Limb (tissue), 2 donors: ENCODE measurements at regions not wholly inside any gene's neighbourhood (a gene's known extent, or its start where the extent isn't known, plus 50 kb on each side); places are given as distances from the start of the nearest gene placed in this dataset.

Experiments
- DNase-seq, 2 donors: peaks; one replicate each; pipeline ENCODE4 v3.0.0-alpha.2; 2016; ENCODE audit errors: extremely low spot score in 2 of 2

DNA sequence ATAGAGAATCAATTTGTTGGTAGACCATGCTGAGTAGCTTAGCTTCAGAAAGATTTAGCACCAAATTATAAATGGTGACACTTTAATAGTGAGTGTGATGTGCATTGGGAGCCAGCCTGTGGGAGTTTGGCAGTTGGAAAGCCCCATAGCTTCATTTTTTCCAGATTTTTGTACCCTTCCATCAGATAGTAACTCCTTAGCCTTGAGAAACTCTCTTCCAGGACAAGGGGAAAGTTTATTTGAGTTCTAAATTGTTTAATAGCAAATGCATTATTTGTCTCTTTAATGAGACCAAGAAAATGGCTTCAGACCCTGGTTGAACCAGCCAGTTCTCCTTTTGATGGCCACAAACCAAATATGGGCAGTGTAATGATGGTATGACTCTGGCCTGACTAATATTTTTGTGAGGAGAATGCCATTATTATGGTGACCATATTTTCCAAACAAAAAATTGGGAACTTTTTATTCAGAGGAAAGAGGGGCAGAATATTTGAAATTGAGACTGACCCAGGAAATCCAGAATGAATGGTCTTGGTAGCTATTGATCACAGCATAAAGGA lies 49.8 kb downstream of the PLCE1 start:
- DNase-seq, result no peak

DNA sequence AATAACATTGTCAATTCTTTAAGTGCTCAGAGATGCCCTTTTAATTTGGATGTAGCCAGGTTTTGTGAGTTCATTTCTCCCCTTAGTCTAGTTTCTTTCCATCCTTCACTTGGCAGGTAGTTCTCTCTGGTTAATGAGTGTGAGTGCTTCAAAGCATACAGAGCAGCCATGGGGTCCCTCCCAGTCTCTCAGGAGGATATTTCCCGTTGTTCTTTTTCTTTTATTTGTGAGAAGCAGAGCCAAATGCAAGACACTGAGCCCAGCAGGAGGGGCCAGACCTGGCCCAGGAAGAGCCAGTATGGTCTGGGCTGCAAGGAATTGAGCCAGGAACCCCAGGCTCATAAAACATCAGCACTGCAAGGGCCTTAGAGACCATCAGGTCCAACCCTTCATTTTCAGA lies 52.4 kb downstream of the PLCE1 start:
- DNase-seq, result no peak

DNA sequence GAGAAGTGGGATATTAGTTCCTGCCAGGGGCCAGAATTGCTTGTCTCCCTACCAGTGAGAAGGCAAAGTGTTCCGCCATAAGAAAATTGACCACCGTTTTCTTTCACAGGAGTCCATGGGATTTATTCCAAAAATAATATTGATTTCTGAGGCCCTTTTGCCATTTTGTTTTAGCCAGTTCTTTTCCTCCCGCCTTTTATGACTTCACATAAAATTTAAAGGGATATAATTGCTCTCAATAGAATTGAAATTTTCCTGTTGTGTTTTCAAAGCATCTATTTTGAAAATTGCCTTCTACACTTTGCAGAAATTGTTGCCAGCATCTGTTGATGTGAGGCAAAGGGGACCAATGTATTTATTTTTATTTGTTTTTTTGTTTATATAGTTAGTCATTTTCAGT lies 53.6 kb downstream of the PLCE1 start:
- DNase-seq, result no peak

DNA sequence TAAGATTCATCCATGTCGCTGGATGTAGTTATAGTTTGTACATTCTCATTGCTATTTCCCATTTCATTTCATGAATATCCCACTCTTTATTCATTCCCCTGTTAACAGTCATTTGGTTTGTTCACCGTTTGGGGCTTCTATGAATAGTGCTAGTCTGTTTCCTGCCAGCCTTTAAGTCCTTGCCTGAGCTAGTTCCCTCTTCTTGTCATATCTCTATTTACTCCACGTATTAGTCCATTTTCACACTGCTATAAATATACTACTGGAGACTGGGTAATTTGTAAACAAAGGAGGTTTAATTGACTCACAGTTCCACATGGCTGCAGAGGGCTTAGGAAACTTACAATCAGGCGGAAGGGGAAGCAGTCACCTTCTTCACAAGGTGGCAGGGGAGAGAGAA lies 56.2 kb downstream of the PLCE1 start:
- DNase-seq, result no peak

DNA sequence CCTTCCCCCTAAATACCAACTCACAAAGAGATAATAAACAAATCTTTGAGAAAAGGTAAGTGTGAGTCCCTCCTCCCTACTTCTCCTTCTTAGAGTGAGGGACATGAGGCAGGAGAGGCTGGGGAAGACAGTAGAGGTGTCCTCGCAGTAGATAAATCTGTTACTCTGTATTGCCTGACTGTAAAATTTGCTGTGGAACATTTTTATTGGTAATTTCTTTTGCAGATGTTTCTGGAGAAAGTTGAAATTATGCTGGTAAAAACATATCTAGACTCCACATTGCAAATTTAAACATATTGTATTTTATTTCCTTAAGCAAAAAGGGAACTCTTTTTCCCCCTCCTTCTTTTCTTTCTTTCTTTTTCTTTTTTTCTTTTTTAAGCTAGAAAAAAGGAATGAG lies 58.5 kb downstream of the PLCE1 start:
- peak in 1 of 2 donors; percentile 25 for DNase-seq

DNA sequence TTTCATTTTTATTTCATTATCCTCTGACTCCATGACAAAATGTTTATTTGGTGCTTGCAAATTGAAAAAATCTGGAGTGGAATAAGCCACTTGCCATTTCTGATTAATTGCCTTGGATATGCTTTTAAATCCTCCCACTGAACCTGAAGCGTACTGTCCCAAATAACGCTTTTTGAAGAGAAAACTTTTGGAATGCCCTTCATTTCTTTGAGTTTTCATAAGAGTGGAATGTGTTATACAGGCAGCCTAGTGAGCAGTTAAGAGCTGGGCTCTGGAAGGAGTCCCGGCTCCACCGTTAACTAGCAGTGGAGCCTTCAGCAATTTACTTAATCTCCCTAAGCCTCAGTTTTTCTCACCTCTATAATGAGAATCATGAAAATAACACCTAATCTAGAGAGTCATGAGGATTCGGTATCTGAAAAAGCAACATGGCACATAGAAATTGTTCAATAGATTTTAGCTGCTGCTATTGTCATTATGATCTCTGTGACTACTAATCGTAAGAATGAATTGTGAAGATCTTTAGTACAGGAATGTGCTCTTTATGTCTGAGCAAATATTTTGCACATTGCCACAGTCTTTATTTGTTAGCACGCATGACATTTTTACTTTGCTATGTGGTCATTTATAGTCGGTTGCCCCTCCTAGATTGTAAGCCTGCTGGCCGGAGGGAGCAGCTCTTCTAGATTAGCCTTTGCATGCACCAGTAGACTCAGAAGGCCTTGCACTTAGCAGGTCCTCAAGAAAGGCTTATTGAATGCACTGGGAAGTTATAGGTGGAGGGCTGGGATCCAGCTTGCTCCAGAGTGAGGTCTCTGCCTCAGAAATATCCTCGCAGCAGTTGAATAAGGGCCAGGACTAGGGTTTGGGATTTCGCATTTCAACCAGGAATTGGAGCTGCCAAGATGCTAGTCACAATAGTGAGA lies 59.4 kb downstream of the PLCE1 start:
- peak in 1 of 2 donors; percentile 44 for DNase-seq

DNA sequence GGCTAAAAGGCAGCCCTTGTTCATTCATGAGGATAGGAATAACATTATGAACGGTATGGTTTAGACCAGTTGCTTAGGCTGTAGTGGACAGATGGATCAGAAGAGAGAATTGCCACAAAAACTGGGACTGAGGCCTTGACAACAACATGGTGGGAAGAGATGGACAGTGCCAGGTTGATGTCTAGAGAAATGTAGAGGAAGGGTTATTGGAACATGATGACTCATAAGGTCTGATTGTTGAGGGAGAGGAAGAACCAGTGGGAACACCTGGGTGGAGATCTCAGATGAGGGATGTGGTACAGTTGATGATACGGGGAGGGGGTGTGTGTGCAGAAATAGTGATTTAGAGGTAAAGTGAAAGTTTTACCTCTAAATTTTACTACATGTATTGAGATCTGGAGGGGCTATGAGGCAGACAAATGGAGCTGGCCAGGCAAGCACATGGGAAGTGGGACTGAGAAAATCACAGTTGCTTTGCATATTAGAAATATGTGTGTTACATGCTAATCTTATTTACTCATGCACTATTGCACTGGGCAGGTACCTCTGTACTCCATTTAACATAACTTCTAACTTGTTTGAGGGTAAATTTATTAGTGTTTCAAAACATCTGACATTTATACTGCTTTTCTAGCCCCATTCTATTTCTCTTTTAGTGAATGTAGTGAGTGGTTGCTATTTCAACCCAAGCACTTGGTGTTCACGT lies 65.6 kb downstream of the PLCE1 start:
- no peak for DNase-seq

DNA sequence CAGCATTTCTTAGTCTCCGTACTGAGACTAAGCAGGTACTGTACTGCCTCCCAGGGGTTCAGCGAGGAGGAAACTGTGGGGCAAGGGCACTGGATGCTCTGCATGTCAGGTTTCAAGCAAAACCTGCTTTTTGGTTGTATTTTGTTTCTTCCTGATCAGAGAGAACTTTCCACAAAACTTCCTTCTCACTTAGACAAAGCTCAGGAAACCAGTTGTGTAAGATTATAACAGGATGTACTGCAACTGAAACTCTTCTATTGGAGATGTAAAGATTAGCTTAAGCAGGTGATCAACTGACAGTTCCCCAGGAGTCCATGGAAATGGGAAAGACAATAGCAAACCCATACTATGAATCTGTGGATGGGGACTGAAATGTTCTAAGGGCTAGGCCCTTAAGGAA lies 67.3 kb downstream of the PLCE1 start:
- DNase-seq, result no peak

DNA sequence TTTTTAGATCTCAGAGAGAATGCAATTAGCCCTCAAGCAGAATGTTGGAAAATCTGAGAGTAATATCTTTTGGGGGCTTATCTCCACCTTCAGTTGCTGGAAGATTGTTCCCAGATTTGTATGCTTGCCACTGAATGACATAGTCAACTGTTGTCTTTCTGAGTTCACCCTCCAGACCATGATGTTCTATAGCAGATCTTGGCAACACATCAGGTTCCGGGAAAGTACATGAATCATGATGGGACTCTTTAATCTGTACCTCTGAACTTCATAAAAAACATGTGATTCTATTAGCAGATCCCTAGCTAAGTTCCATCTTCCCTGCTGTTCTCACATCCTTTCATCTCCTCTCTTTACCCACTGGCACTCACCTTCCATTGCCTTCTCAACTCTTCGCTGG lies 68.9 kb downstream of the PLCE1 start:
- DNase-seq, result no peak

DNA sequence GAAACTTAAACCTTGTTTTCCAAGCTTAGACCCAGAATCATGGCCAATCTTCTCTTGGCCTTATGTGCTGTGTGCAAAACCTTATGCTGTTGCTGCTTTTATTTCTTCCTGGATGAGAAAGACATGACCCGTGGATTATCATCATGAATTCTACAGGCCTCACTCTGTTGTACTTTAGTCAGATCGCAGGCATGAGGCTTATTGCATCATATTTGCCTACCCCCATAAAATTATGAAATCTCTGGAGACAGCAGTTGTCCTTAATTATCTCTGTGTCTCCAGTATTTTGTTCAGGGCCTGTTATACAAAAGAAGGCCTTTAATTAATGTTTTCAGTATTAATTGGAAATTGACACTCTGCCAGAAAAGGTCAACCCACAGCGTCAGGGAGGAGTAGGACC lies 71.6 kb downstream of the PLCE1 start:
- DNase-seq, result no peak

DNA sequence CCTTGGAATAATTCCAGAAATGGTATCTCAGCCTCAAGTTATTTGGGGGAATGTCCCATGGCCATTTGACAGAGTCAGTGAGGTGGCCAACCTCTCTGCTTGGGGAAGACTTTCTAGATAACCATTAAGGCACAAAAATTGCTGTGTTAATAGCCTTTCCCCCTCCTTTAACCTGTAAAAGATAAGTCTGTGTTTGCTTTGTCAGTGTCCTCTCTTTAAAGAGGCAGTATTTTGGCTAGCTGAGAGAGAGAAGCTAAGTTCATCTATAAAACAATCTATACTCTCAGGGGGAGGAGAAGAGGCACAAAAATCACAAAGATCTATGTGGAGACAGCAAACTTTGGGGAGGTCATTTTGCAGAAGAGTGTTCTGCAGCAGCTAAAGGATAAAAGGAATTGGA lies 72.1 kb downstream of the PLCE1 start:
- DNase-seq, result no peak

DNA sequence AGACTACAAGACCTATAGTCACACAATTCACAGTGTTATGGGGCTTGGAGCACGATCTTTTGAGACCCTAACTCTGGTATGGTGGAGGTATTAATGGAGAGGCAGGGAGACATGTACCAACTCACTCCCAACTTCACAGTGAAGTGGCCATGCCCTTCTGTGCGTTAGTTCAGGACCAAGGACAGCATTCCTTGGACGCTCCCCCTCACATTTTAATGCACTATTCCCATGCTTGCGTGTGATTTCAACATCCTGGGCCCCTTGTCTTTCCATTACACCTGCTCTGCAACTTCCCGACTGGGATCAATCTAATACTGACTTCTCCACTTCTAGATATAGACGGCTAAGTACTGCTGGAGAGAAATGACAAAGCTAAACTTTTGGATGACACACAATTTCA lies 72.7 kb downstream of the PLCE1 start:
- DNase-seq, result peak; percentile 47 to 57

DNA sequence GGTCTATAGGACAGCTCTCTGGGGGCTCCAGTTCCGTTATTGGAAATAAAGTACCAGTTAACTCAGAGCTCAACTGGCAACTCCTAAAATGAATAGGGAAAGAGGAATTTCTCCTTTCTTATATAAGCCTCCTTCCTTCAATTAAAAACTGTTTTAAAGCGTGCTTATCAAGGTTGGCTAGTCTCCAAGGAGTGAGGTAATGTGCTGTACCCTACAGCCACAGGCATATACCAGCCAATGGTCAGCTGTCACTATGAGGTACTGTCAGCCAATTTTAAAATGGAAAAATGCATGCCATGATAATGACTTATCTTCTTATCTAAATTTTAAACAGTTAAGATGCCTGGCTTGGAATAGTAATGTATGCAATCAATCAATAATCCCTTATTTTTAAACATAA lies 76.2 kb downstream of the PLCE1 start:
- DNase-seq, result no peak

DNA sequence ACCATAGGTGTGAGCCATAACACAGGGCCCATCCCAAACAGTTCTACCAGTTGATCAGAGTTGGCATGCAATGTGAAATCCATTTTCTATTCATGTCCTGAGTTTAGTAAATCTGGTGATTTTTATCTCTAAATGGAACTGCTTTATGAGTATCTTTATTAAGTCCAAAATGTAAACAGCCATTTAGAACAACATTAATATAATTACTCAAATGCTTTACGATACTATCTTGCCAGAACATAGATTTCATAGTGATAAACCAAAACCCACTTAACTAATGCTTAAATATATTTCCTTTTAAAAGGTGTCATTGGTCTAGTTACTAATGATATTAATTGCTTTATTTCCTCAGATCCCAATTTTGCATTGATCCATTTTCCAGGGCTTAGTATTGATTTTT lies 80.7 kb downstream of the PLCE1 start:
- no peak for DNase-seq

DNA sequence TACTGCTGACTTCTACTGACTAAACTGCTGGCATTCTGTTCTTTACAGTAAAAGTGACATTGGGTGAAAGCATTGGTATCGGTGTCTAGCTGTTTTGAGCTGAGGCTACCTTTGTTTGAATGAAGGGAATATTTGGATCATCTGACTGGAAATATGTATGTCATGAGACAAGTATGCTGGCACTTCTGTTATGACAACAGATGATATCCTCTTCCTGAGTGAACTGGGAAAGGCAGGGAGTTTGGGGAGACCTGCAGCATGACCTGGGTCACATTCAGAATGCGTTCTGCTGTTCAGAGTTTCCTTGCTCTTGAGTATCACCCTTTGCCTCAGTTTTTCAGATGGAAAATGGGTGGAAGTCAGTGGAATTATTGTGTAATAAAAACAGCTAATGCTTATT lies 81.8 kb downstream of the PLCE1 start:
- DNase-seq, result no peak

DNA sequence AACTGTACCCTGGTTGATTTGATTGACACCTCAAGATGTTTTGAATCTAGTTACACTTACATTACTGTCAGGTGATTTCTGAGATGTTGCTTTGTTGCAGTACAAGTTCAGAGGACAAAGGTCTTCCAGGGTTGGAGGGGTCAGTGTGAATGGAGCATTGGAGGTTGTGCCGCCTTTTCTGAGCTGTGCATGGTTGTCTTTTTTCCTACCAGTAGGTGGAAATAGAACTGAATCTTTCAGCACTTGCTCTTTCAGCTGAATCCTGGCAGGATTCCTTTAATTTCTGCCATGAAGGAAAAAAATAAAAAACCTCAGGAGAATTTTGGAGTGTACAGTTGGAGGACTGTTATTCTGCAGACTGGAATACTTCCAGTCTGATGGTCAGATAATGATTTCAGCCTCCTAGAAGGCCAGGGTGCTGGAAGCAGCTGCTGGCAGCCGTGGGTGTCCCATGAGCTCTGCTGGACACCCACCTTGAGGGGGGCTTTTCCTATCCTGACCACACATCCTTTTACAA lies 82.7 kb downstream of the PLCE1 start:
- peak; percentile 40 to 88 for DNase-seq

DNA sequence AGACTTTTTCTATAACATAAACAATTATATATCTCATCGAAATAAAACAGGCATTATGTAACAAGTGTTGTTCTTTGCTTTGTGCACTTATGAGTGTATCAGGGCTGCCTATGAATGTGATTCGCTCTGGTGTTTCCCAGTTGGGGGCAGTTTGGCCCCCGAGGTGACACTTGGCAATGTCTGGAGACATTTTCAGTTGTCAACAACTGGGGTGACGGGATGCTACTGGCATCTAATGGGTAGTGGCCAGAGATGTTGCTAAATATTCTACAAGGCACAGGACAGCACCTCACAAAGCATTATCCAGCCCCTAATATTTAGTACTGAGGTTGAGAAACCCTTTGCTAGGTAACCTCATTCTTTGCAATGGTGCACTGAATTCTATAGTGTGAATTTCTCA lies 83.3 kb downstream of the PLCE1 start:
- DNase-seq, result no peak

DNA sequence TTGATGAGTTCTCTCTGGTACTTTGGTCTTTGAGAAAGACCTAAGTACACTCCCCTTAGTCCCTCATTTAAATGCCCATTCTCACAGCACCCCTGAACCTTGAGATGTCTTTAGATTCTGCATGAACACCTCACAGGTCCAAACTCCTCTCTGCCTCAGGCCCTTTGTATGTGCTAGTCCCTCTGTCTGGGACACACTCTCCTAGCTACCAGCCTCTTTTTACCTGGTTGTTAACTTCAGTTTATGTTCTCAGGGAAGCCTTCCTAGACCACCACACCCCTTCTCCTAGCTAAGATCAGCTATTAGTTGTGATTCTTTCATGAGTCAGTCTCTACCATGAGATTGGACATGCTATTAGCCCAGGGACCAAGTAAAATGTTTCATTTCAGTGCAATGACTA lies 86.4 kb downstream of the PLCE1 start:
- DNase-seq, result no peak

DNA sequence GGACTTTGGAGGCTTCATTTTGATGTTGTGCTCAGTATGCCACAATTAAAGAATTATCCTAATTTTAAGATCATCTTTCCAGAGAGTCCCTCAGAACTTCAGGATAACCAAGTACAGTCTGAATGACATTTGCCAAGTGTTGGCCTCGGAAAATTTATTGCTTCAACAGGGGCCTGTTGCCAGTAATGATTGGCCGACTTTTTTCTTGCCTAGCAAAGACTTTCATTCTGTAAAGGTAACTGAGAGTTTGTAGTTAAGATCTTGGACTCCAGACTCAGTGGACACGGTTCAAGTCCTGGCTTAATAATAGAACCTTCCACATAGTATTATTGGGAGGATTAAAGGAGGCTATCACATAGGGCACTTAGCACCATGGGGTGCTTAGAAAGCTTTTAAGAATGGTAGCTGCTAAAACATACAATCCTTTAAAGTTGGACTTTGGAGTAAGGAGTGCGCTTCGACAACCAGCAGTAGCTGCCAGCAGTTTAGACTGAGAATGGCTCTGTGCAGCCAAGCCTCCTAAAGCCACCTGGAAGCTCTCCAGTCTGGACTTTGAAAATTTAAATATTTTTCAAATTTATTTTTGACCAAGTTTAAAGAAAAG lies 90.0 kb downstream of the PLCE1 start:
- DNase-seq, result no peak

DNA sequence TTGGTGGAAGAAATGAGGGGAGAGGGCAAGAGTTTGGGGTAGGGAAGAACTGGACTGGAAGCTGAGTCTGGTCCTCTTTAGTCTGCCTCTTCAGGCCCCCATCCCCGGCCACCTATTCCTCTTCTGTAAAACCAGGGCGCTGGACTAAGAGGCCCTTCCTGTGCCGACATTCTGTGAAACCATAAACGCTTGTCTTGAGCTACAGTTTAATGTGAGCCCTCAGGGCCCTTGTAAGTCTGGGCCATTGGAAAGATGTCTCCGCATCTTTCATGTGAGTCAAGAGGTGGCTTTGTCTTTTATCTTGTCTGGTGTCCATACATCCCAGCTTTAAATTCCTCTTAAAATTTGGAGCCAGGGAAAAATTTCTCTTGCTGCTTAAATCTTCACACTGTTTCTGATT lies 90.6 kb downstream of the PLCE1 start:
- no peak for DNase-seq

DNA sequence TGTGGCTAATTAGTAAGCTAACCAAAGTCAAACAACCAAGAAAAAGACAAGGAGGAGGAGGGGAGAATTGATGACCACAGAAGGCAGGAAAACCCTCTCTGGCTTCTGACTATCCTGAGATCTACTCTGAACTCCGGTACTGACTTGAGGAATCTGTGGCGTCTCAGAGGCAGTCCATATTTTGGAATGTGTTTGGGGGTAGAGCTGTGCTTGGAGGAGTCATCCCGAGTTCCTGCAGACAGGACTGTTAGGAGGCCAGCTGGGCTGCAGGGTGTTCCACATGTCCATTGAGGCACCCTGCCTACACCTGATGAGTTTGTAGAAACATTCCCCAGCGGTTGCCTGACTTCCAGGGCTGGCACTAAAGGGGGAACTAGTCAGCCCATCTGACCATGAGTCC lies 91.6 kb downstream of the PLCE1 start:
- DNase-seq, result no peak
